ENCODE measurements at regions not wholly inside any gene's neighbourhood (a gene's known extent, or its start where the extent isn't known, plus 50 kb on each side); places are given as distances from the start of the nearest gene placed in this dataset.

DNA sequence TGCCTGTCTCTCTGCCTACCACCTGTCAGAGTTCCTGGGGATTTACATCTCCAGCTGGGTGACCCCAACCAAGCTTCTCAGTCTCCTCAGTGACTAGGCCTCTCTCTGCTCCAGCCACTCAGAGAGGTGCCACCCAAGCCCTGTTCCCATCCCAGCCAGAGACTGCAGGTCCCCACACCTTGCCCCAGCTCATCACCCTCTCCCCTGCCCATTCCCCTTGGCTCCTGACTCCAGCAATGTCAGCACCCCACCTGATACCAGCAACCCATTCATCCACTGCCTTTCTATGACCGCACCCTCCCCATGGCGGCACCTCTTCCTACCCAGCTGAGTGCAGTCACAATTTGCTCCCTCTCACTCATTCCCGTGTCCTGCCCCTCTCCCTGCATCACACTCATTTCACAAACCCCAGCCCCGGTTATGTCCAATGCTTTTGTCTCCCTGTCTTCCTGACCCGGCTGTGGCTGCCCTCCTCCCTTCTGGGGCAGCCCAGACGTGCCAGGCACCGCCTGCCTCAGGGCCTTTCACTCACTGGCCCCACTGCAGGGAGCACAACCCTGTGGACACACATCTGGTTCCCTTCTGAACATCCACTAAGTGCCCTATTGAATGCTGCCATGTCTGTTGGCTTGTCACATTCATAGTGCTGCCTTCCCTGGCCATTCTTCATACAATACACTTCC is 494.8 kb upstream of the HS6ST1 start:
- Histone ChIP-seq H3K27ac (ENCODE audit: low read depth, low read length, poor library complexity, severe bottlenecking) (no peak overlapping the region), H3K4me3 (ENCODE audit: low read depth, low read length, poor library complexity, severe bottlenecking) (no peak overlapping the region), H3K27me3 (replicated peaks; ENCODE audit: insufficient read depth, low read depth, low read length, poor library complexity) (peaks cover 3% of the 10 kb centered on the region), H3K36me3 (ENCODE audit: insufficient read depth, low read length, poor library complexity, severe bottlenecking) (no peaks in the 10 kb centered on the region), H3K4me1 (ENCODE audit: insufficient read depth, low read length, poor library complexity, severe bottlenecking) (peaks cover 12% of the 10 kb centered on the region), H3K9me3 (ENCODE audit: low read depth, low read length, poor library complexity, severe bottlenecking) (no peaks in the 10 kb centered on the region)
- POLR2A ChIA-PET (ENCODE audit: low non-redundant PET), result no interaction called here
- CTCF ChIA-PET, result no interaction called here
- DNase-seq (ENCODE audit: low spot score), result no peak
- TF ChIP-seq CTCF (conservative IDR thresholded peaks at IDR 0.05; ENCODE audit: low read depth, low read length), result no peak
- TF ChIP-seq EZH2 (IDR thresholded peaks at IDR 0.05; ENCODE audit: borderline replicate concordance, low read depth, low read length, poor library complexity, severe bottlenecking), result no peak
- intact Hi-C loops (cut with micrococcal nuclease; ENCODE audit: unreplicated experiment), result no loop called here
- no TSS peak for BruUV-seq (replicated peaks)

GRCh38 chr2:128815248-128815647 is 496.6 kb upstream of the HS6ST1 start:
- intact Hi-C loops (cut with micrococcal nuclease; ENCODE audit: unreplicated experiment), result no loop called here
- Histone ChIP-seq H3K4me3 (ENCODE audit: low read depth, low read length, poor library complexity, severe bottlenecking) (no peak overlapping the region), H3K36me3 (ENCODE audit: insufficient read depth, low read length, poor library complexity, severe bottlenecking) (no peaks in the 10 kb centered on the region), H3K9me3 (ENCODE audit: low read depth, low read length, poor library complexity, severe bottlenecking) (no peaks in the 10 kb centered on the region), H3K27me3 (replicated peaks; ENCODE audit: insufficient read depth, low read depth, low read length, poor library complexity) (peaks cover 3% of the 10 kb centered on the region), H3K4me1 (ENCODE audit: insufficient read depth, low read length, poor library complexity, severe bottlenecking) (peaks cover 16% of the 10 kb centered on the region), H3K27ac (ENCODE audit: low read depth, low read length, poor library complexity, severe bottlenecking) (no peak overlapping the region)
- TF ChIP-seq EZH2 (IDR thresholded peaks at IDR 0.05; ENCODE audit: borderline replicate concordance, low read depth, low read length, poor library complexity, severe bottlenecking) (no peak), CTCF (conservative IDR thresholded peaks at IDR 0.05; ENCODE audit: low read depth, low read length) (no peak)
- no TSS peak for BruUV-seq (replicated peaks)
- CTCF ChIA-PET, result no interaction called here
- no peak for DNase-seq (ENCODE audit: low spot score)
- POLR2A ChIA-PET (ENCODE audit: low non-redundant PET), result no interaction called here

- TF ChIP-seq EZH2 (IDR thresholded peaks at IDR 0.05; ENCODE audit: borderline replicate concordance, low read depth, low read length, poor library complexity, severe bottlenecking) (no peak), CTCF (conservative IDR thresholded peaks at IDR 0.05; ENCODE audit: low read depth, low read length) (no peak)
- DNase-seq (ENCODE audit: low spot score), result peak; percentile 53
- Histone ChIP-seq H3K27me3 (replicated peaks; ENCODE audit: insufficient read depth, low read depth, low read length, poor library complexity) (peaks cover 3% of the 10 kb centered on the region), H3K9me3 (ENCODE audit: low read depth, low read length, poor library complexity, severe bottlenecking) (no peaks in the 10 kb centered on the region), H3K27ac (ENCODE audit: low read depth, low read length, poor library complexity, severe bottlenecking) (no peak overlapping the region), H3K36me3 (ENCODE audit: insufficient read depth, low read length, poor library complexity, severe bottlenecking) (no peaks in the 10 kb centered on the region), H3K4me3 (ENCODE audit: low read depth, low read length, poor library complexity, severe bottlenecking) (no peak overlapping the region), H3K4me1 (ENCODE audit: insufficient read depth, low read length, poor library complexity, severe bottlenecking) (peaks cover 16% of the 10 kb centered on the region)
- intact Hi-C loops (cut with micrococcal nuclease; ENCODE audit: unreplicated experiment), result no loop called here
- POLR2A ChIA-PET (ENCODE audit: low non-redundant PET), result no interaction called here
- CTCF ChIA-PET, result no interaction called here
- no TSS peak for BruUV-seq (replicated peaks)
Measured at GRCh38 chr2:128817171-128817570, 498.5 kb upstream of the HS6ST1 start.

Data from A673 (cell line).